ENCODE measurements at regions not wholly inside any gene's neighbourhood (a gene's known extent, or its start where the extent isn't known, plus 50 kb on each side); places are given as distances from the start of the nearest gene placed in this dataset.
A peak's percentile ranks its signal among the peaks of the same experiment; 100 is the strongest.

DNA sequence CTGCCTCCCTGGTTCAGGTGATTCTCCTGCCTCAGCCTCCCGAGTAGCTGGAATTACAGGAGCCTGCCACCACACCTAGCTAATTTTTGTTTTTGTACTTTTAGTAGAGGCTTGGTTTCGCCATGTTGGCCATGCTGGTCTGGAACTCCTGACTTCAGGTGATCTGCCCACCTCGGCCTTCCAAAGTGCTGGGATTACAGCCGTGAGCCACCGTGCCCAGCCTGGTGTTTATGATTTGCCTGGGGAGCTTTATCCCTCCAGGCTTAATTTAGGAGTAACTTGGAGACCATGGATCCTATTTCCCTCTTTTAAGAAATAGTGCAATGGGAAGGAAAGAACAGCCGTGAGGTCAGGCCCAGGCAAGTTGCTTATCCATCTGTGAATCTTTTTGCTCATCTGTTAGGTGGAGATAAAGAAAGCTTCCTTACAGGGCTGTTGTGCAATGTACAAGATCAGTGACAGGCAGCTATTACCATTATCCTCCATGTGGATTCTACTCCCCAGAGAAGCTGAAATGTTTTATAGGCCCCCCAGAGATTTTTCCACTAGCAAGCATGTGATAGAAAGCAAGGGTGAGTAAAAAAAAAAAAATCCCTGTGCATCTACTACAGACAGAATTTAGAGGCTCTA lies 104.9 kb upstream of the MGAT5 start (continued):
- TF ChIP-seq, protein P1, sequence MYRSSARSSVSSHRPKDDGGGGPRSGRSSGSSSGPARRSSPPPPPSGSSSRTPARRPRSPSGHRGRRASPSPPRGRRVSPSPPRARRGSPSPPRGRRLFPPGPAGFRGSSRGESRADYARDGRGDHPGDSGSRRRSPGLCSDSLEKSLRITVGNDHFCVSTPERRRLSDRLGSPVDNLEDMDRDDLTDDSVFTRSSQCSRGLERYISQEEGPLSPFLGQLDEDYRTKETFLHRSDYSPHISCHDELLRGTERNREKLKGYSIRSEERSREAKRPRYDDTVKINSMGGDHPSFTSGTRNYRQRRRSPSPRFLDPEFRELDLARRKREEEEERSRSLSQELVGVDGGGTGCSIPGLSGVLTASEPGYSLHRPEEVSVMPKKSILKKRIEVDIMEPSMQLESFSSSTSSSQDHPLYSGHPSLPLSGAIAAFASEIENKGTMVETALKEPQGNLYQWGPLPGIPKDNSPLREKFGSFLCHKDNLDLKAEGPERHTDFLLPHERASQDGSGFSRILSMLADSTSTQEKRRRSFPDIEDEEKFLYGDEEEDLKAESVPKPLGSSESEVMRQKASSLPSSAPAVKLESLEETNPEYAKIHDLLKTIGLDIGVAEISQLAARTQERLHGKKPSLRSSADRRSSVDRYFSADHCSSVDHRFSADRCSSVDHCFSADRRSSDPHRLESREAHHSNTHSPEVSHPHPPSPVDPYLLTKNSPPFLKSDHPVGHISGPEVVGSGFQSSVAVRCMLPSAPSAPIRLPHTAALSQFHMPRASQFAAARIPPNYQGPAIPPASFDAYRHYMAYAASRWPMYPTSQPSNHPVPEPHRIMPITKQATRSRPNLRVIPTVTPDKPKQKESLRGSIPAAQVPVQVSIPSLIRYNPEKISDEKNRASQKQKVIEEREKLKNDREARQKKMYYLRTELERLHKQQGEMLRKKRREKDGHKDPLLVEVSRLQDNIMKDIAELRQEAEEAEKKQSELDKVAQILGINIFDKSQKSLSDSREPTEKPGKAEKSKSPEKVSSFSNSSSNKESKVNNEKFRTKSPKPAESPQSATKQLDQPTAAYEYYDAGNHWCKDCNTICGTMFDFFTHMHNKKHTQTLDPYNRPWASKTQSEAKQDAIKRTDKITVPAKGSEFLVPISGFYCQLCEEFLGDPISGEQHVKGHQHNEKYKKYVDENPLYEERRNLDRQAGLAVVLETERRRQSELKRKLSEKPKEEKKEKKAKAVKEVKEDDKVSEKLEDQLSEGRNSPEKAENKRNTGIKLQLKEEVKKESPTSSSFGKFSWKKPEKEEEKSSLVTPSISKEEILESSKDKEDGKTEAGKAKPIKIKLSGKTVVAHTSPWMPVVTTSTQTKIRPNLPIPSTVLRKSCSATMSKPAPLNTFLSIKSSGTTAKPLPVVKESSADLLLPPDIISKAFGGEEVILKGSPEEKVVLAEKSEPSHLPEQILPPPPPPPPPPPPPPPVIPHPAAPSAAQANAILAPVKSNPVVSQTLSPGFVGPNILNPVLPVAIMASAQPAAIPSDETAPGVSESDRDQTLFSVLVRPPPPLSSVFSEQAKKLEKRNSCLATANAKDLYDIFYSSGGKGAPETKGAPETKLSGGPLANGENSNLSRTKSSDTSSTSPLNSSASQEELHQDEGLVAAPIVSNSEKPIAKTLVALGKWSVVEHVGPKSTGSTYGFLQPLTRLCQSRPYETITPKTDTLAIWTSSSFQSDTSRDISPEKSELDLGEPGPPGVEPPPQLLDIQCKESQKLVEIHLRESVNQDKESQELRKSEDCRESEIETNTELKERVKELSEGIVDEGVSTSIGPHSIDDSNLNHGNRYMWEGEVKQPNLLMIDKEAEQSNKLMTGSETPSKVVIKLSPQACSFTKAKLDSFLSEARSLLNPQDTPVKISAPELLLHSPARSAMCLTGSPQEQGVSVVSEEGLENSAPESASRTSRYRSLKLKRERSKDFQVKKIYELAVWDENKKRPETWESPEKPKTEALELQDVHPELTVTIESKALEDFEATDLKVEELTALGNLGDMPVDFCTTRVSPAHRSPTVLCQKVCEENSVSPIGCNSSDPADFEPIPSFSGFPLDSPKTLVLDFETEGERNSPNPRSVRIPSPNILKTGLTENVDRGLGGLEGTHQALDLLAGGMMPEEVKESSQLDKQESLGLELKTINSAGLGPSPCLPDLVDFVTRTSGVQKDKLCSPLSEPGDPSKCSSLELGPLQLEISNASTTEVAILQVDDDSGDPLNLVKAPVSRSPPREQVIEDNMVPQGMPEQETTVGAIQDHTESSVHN (IDR thresholded peaks at IDR 0.05; ENCODE audit: borderline replicate concordance in 1 of 2, low read depth in 1 of 2) = peak in 1 of 2 experiments; percentile 44; a peak in 1 of 4 replicates
- TF ChIP-seq ARHGAP35 (IDR thresholded peaks at IDR 0.05; ENCODE audit: partially characterized antibody) (no peak), HMG20A (CRISPR knock-in tag; conservative IDR thresholded peaks at IDR 0.05) (no peak), SMARCC2 (IDR thresholded peaks at IDR 0.05; ENCODE audit: low read depth) (peak; percentile 94), ZNF589 (CRISPR knock-in tag; IDR thresholded peaks at IDR 0.05; ENCODE audit: low read depth) (peak; percentile 77; the same call in 1 of the 2 replicates), ZNF57 (CRISPR knock-in tag; IDR thresholded peaks at IDR 0.05) (no peak), PTRF (tag; IDR thresholded peaks at IDR 0.05) (no peak), FOXJ3 (CRISPR knock-in tag; IDR thresholded peaks at IDR 0.05) (no peak), CREBBP (IDR thresholded peaks at IDR 0.05; ENCODE audit: low read depth, low read length) (no peak), EP400 (IDR thresholded peaks at IDR 0.05) (peak; percentile 52; the same call in 1 of the 2 replicates), GTF2E2 (tag; IDR thresholded peaks at IDR 0.05) (peak; percentile 81), SOX6 (IDR thresholded peaks at IDR 0.05) (peak; percentile 90), CBX2 (IDR thresholded peaks at IDR 0.05; ENCODE audit: insufficient read depth, low read length, poor library complexity, severe bottlenecking) (no peak)
- TF ChIP-seq, protein P2, sequence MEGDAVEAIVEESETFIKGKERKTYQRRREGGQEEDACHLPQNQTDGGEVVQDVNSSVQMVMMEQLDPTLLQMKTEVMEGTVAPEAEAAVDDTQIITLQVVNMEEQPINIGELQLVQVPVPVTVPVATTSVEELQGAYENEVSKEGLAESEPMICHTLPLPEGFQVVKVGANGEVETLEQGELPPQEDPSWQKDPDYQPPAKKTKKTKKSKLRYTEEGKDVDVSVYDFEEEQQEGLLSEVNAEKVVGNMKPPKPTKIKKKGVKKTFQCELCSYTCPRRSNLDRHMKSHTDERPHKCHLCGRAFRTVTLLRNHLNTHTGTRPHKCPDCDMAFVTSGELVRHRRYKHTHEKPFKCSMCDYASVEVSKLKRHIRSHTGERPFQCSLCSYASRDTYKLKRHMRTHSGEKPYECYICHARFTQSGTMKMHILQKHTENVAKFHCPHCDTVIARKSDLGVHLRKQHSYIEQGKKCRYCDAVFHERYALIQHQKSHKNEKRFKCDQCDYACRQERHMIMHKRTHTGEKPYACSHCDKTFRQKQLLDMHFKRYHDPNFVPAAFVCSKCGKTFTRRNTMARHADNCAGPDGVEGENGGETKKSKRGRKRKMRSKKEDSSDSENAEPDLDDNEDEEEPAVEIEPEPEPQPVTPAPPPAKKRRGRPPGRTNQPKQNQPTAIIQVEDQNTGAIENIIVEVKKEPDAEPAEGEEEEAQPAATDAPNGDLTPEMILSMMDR (IDR thresholded peaks at IDR 0.05 in 2 of 3, conservative IDR thresholded peaks at IDR 0.05 in 1 of 3; ENCODE audit: insufficient read depth in 2 of 3, low read depth in 1 of 3, low read length in 3 of 3) = no peak
- TF ChIP-seq, protein P3, sequence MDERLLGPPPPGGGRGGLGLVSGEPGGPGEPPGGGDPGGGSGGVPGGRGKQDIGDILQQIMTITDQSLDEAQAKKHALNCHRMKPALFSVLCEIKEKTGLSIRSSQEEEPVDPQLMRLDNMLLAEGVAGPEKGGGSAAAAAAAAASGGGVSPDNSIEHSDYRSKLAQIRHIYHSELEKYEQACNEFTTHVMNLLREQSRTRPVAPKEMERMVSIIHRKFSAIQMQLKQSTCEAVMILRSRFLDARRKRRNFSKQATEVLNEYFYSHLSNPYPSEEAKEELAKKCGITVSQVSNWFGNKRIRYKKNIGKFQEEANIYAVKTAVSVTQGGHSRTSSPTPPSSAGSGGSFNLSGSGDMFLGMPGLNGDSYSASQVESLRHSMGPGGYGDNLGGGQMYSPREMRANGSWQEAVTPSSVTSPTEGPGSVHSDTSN (CRISPR knock-in tag; IDR thresholded peaks at IDR 0.05; ENCODE audit: low read depth) = no peak
- TF ChIP-seq, protein P3 (tag; conservative IDR thresholded peaks at IDR 0.05; ENCODE audit: low read depth) = peak; percentile 76
